Right lobe of liver (tissue), 4 donors: ENCODE measurements at regions not wholly inside any gene's neighbourhood (a gene's known extent, or its start where the extent isn't known, plus 50 kb on each side); places are given as distances from the start of the nearest gene placed in this dataset.

ENCODE experiments used
- CTCF ChIP-seq, 4 donors: fragments of 200-600 bp in 3 of 4; fragments of 450-650 bp in 1 of 4; IDR thresholded peaks; one replicate each; pipeline versions ENCODE4 v1.5.1 to v1.8.0; 2016 to 2022; ENCODE audit warnings: antibody characterized with exemption in 4 of 4, mild to moderate bottlenecking in 2 of 4
- POLR2A ChIP-seq: fragments of 450-650 bp; IDR thresholded peaks from one replicate; pipeline ENCODE4 v1.6.1; 2017; ENCODE audit warnings: antibody characterized with exemption, mild to moderate bottlenecking
- donor health status: DM: no; HTN: no; CAD: no.
- donor health status: DM: no; HTN: no; CAD: no.
- donor health status: DM: no; HTN: yes; CAD: no.

- TF ChIP-seq CTCF (IDR thresholded peaks at IDR 0.05) (no peak), POLR2A (no peak)
Measured at GRCh38 chr4:28799696-28800095, 1920.5 kb upstream of the PCDH7 start.
